LNCaP clone FGC (cell line): ENCODE measurements at regions not wholly inside any gene's neighbourhood (a gene's known extent, or its start where the extent isn't known, plus 50 kb on each side); places are given as distances from the start of the nearest gene placed in this dataset.

Experiments
- DNase-seq: peaks from one replicate; pipeline ENCODE4 v3.0.0-alpha.2; 2011; ENCODE audit warnings: low read depth
- H3K4me3 ChIP-seq: 2 replicates; pipeline ENCODE4 v1.5.1; 2011; ENCODE audit warnings: mild to moderate bottlenecking, low read depth, low read length, control low read depth
- CTCF ChIP-seq: IDR thresholded peaks from 2 replicates; pipeline ENCODE4 v1.5.1; 2012; ENCODE audit warnings: mild to moderate bottlenecking; ENCODE audit not compliant: control insufficient read depth, insufficient read depth; ENCODE audit errors: extremely low read depth

- no peak for TF ChIP-seq CTCF
- H3K4me3 ChIP-seq, result no peak overlapping the region
- no peak for DNase-seq
Measured at GRCh38 chr5:81904861-81905260, 67.0 kb upstream of the ATG10 start.

- DNase-seq, result no peak
- no peak for TF ChIP-seq CTCF
- H3K4me3 ChIP-seq, result no peak overlapping the region
Measured at GRCh38 chr5:81904166-81904565, 67.7 kb upstream of the ATG10 start.

- H3K4me3 ChIP-seq, result no peak overlapping the region
- no peak for TF ChIP-seq CTCF
- no peak for DNase-seq
Measured at GRCh38 chr5:81901586-81901985, 70.2 kb upstream of the ATG10 start.

- no peak for TF ChIP-seq CTCF
Measured at GRCh38 chr5:81899123-81899522, 72.7 kb upstream of the ATG10 start.

GRCh38 chr5:81898403-81898802, 73.4 kb upstream of the ATG10 start:
- no peak overlapping the region for H3K4me3 ChIP-seq
- no peak for TF ChIP-seq CTCF
- no peak for DNase-seq

More at GRCh38 chr5:81899123-81899522, 72.7 kb upstream of the ATG10 start:
- no peak for DNase-seq
- H3K4me3 ChIP-seq, result no peak overlapping the region

GRCh38 chr5:81896764-81897163, 75.1 kb upstream of the ATG10 start:
- H3K4me3 ChIP-seq, result no peak overlapping the region
- no peak for TF ChIP-seq CTCF
- DNase-seq, result no peak

- DNase-seq, result no peak
- no peak for TF ChIP-seq CTCF
- H3K4me3 ChIP-seq, result no peak overlapping the region
Measured at GRCh38 chr5:81895307-81895706, 76.5 kb upstream of the ATG10 start.
